Kidney glomerular epithelial cell (primary cell): ENCODE measurements at regions not wholly inside any gene's neighbourhood (a gene's known extent, or its start where the extent isn't known, plus 50 kb on each side); places are given as distances from the start of the nearest gene placed in this dataset.

ENCODE experiments used
- DNase-seq: peaks from one replicate; lab custom pipeline; 2025; lab: John Stamatoyannopoulos, UW

DNA sequence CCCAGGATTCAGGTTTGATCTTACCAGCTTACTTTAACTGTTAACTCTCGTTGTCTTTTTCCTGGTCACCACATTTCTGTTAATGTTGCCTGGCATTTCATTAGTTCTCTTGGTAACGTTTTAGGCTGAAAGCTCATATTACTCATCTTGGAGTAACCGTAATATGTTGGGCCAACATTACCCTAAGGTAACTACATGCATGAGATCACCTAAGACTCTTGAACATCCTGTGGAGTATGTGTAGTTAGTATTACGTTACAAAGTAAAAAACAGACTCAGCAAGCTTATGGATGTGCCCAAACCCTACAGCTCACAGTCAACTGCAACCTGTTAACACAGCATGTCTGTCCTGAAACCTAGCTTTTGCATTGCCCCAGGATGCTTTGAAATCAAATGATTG, 203.3 kb upstream of the HS3ST1 start:
- DNase-seq = peak; percentile 12

DNA sequence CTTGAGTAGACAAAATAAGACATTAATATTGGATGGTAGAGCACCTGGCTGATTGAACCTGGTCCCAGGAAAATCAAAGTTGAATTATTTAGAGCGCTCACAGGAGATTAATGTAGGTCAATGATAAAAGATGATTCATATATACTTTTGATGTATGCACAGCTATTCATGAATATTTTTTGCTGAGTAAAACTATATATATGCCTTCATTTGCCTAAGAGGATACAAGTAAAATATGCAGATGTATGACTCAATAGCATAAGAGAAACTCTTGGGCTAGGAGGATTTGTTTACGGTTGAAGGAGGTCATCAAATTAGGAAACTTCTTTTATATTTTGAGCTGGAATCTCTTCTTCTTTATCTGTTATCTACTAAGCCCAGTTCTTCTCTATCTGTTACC, 202.7 kb upstream of the HS3ST1 start:
- no peak for DNase-seq

DNA sequence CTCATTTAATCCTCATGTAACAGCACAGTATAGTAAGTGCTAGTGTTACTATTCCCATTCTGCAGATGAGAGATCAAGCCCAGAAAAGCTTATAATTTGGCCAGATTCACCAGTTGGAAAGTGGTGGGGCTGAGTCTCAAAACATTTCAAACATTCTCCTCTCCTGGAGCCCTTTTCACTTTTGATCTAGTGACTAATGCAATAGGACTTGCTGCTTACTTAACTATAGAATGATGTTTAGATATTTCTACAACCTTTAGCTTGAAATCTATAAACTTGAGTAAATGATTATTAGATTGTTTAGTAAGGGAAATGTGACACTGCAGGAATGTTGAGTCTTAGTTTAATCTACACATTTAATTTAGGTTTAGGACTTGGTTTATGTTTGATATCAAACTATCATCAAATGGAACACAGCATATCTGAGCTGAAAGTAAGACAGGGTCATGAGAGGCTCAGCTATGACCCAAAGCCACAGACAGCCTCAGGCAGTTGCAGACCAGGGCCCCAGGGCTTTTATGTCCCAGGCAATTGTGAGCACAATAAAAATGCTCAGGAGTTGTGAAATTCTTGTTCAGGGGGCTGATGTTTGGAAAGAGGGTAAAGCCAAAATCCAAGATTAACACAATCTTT, 199.5 kb upstream of the HS3ST1 start:
- DNase-seq = peak; percentile 17

DNA sequence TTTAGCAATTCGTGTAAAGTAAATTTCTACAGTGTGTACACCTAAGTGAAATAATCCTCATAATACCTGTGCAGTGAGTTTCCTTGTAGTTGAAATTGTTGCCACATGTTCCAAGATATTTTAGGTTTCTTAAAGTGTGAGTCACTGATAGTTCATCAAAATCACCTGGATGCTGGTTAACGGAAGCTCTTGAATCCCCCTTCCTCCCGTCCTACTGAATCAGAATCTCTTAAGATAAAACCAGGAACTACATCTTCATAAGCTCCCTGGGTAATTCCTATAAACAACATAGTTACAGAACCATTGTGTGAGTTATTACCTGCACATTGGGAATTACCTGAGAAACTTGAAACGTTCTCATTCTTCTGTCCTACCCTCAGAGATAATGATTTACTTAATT, 197.4 kb upstream of the HS3ST1 start:
- DNase-seq = no peak

DNA sequence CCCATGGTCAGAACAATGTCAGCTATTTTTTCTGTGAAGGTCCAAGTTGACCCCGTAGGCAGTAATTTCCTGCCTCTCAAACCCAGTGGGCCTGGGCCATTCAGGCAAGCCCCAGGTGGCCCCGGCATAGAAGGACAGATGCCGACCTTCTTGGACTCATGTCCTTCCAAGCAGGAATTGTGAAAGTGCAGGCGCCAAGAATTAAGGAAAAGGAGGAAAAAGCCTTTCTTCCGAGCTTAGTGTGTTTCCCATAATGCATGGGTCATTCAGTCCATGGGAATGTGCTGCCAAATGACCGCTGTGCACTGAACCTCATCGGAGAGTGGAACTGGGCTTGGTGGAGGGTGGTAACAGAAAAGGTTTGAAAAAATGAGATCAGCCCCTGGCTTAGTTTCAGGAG, 196.5 kb upstream of the HS3ST1 start:
- no peak for DNase-seq

DNA sequence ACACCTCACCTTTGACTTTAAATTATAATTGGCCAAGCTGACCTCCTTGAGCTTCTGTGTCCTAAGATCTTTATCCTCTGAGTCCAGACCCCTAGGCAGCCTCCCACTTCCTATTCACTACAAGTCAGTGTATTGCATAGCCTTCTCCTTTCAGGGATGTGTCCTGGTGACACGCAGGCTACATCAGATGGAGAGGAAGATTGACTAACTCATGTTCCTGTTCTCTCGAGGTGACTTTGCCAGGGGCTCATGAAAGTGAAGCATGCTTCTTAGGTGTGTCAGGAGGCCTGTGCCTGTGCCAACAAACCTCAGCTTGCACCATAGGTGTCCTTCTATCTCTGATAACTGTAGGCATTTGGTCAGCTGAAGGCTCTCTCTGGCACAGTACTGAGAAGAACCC, 195.7 kb upstream of the HS3ST1 start:
- no peak for DNase-seq

GRCh38 chr4:11623726-11624037, 195.0 kb upstream of the HS3ST1 start:
- no peak for DNase-seq

- DNase-seq = no peak
Measured at GRCh38 chr4:11622961-11623725, 194.4 kb upstream of the HS3ST1 start.

GRCh38 chr4:11620861-11621260, 192.2 kb upstream of the HS3ST1 start:
- no peak for DNase-seq

DNA sequence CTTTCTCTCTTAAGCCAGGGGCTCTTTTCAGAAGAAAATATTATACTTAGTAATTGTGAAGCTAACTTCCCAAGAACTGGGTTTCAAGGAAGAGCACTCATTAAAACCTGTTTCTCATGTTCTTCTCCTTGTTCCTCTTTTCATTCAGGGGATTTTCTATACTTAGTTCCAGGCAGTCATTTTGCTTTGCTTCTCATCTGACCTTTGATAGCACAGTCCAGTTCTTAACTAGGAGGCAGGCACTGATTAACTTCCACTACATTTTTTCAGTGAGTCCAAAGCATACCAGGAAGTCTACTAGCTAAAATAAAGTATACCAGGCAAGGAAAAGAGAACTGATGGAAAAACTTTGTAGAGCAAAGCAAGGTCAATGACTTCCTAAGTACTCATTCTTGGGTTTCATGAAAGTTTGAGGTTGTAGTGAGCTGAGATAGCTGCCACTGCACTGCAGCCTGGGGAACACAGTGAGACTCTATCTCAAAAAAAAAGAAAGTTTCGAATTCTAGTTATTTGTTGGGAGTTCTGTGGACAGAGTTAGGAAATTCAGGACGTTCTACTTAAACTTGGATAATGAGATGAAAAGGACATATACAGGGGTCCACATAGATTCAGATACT, 190.1 kb upstream of the HS3ST1 start:
- peak; percentile 40 for DNase-seq

GRCh38 chr4:11616856-11617255, 188.2 kb upstream of the HS3ST1 start:
- no peak for DNase-seq

- DNase-seq = no peak
Measured at GRCh38 chr4:11615601-11616000, 186.9 kb upstream of the HS3ST1 start.

DNA sequence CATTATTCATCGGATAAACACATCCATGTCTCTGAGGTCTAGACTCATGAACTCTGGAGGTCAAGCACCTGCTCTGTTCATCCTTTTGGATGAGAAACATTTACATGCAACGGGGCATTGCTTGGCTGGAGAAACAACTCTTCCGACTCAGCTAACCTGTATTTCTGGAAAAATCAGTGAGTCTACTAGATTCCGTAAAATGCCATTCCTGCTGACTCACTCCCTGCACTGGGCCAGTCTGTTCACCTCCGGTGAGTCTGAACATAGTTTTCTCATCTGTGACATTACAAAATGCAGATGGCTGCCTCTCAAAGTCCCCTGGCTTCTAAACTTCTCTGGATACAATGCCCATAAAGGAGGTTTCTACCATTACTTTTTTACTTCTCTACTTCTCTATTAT, 185.7 kb upstream of the HS3ST1 start:
- DNase-seq = peak; percentile 78

GRCh38 chr4:11611868-11612267, 183.2 kb upstream of the HS3ST1 start:
- no peak for DNase-seq

- DNase-seq = no peak
Measured at GRCh38 chr4:11609751-11610150, 181.1 kb upstream of the HS3ST1 start.

DNA sequence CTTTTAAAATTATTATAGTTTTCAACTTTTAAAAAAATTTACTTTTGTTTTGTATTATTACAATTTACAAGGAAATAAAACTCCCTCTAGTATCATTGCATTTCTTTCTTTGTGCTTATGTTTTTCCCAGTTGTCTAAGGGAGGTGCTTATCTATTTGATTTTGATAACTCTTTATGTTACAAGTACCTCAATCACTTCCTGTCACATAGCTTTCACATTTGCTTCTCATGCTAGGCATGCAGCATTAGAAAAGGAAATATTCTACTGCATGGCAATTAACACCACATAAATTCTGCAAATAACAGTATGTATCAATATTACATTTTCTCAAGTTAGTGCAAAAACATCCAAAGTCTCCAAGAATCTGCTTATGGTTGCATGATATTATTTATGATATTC, 180.3 kb upstream of the HS3ST1 start:
- no peak for DNase-seq

DNA sequence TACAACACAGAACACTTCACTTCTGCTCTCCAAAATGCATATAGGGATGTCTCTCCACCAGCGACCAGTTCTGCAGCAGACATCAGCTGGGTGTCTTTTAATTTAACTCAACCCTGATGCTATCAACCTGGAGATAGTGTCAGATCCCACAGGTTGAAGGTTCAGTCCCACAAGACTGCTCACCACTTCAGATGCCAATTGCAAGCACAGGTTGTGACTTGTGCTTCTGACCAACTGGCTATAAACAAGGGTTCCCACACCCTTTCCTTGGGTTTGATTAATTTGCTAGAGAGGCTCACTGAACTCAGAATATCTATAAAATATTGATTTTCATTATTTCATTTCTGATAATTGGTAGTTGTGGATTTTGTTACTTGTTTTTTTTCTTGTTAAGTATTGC, 177.4 kb upstream of the HS3ST1 start:
- DNase-seq = no peak

GRCh38 chr4:11605597-11605996, 176.9 kb upstream of the HS3ST1 start:
- no peak for DNase-seq

DNA sequence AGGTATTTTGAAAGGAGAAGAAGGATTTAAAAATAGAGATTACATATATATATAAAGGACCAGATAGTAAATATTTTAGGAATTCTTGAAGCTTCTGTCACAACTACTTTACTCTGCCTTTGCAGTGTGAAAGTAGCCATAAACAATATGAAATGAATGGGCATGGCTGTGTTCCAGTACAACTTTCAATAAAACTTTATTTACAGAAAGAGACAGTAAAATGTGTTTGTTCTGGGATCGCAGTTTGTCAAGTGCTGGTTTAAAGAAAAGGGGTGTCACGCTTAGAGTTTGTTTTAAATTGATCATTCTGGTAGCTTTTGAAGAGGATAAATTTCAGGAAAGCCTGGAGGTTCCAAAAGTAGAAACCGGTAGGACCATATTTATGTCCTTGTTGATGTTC, 176.1 kb upstream of the HS3ST1 start:
- no peak for DNase-seq

GRCh38 chr4:11603591-11604194, 175.0 kb upstream of the HS3ST1 start:
- DNase-seq = no peak

GRCh38 chr4:11602606-11603340, 174.1 kb upstream of the HS3ST1 start:
- DNase-seq = no peak

GRCh38 chr4:11599064-11599463, 170.4 kb upstream of the HS3ST1 start:
- DNase-seq = peak; percentile 71

- no peak for DNase-seq
Measured at GRCh38 chr4:11598591-11598990, 169.9 kb upstream of the HS3ST1 start.
